NOMO-1 (cell line): ENCODE measurements at regions not wholly inside any gene's neighbourhood (a gene's known extent, or its start where the extent isn't known, plus 50 kb on each side); places are given as distances from the start of the nearest gene placed in this dataset.
"Not testable (repeated sequence)": the region's sequence is repeated elsewhere in the genome, so short reads cannot be mapped to it uniquely, and the experiment has no call there.

Experiments used
- DNase-seq, 2 experiments: peaks; one replicate each; lab custom pipeline; 2025; ENCODE audit not compliant: unreplicated experiment in 2 of 2; lab: John Stamatoyannopoulos, UW

- no peak for DNase-seq
These were observed 587.7 kb downstream of the GLUD2 start for GRCh38 chrX:121635141-121635540.

GRCh38 chrX:121639781-121640180 is 592.4 kb downstream of the GLUD2 start:
- no peak for DNase-seq

GRCh38 chrX:121641560-121641959 is 594.1 kb downstream of the GLUD2 start:
- DNase-seq, result peak in 1 of 2 experiments; percentile 41

- peak in 1 of 2 experiments; percentile 20 for DNase-seq
These were observed 595.0 kb downstream of the GLUD2 start for GRCh38 chrX:121642415-121642814.

GRCh38 chrX:121649417-121649816 is 602.0 kb downstream of the GLUD2 start:
- peak; percentile 7 to 84 for DNase-seq

GRCh38 chrX:121655276-121655675 is 607.9 kb downstream of the GLUD2 start:
- no peak for DNase-seq

GRCh38 chrX:121666171-121666570 is 618.8 kb downstream of the GLUD2 start:
- DNase-seq, result peak; percentile 36 to 50

- DNase-seq, result peak; percentile 47 to 95
These were observed 624.2 kb downstream of the GLUD2 start for GRCh38 chrX:121671649-121672048.

GRCh38 chrX:121709236-121709635 is 661.8 kb downstream of the GLUD2 start:
- not testable (repeated sequence) for DNase-seq

GRCh38 chrX:121733514-121733913 is 686.1 kb downstream of the GLUD2 start:
- DNase-seq, result no peak

- no peak for DNase-seq
These were observed 698.7 kb downstream of the GLUD2 start for GRCh38 chrX:121746105-121746504.

GRCh38 chrX:121753602-121754001 is 706.2 kb downstream of the GLUD2 start:
- DNase-seq, result not testable (repeated sequence)

- DNase-seq, result no peak
These were observed 706.9 kb downstream of the GLUD2 start for GRCh38 chrX:121754301-121754700.

- peak; percentile 75 to 94 for DNase-seq
These were observed 708.1 kb downstream of the GLUD2 start for GRCh38 chrX:121755541-121755940.

- DNase-seq, result no peak
These were observed 714.4 kb downstream of the GLUD2 start for GRCh38 chrX:121761845-121762244.

GRCh38 chrX:121763671-121764070 is 716.3 kb downstream of the GLUD2 start:
- DNase-seq, result no peak

GRCh38 chrX:121768210-121768609 is 720.8 kb downstream of the GLUD2 start:
- not testable (repeated sequence) for DNase-seq

- DNase-seq, result no peak
These were observed 734.6 kb downstream of the GLUD2 start for GRCh38 chrX:121781991-121782390.

GRCh38 chrX:121782544-121782943 is 735.1 kb downstream of the GLUD2 start:
- DNase-seq, result no peak

- DNase-seq, result no peak
These were observed 735.6 kb downstream of the GLUD2 start for GRCh38 chrX:121782976-121783375.

- no peak for DNase-seq
These were observed 755.5 kb downstream of the GLUD2 start for GRCh38 chrX:121802881-121803412.

- DNase-seq, result no peak
These were observed 776.0 kb downstream of the GLUD2 start for GRCh38 chrX:121823406-121823805.

GRCh38 chrX:121831601-121832000 is 784.2 kb downstream of the GLUD2 start:
- DNase-seq, result no peak
